AG09319 (cell line): ENCODE measurements at regions not wholly inside any gene's neighbourhood (a gene's known extent, or its start where the extent isn't known, plus 50 kb on each side); places are given as distances from the start of the nearest gene placed in this dataset.

Experiments used
- DNase-seq: peaks from one replicate; pipeline ENCODE4 v3.0.0-alpha.2; 2010; ENCODE audit warnings: low read depth; ENCODE audit errors: extremely low read depth
- CTCF ChIP-seq: IDR thresholded peaks from 2 replicates; pipeline ENCODE4 v1.5.1; 2011; ENCODE audit warnings: low read depth, mild to moderate bottlenecking, inconsistent platforms, low read length, moderate library complexity

- DNase-seq = no peak
Observed at GRCh38 chr9:79152306-79152705, 419.5 kb upstream of the TLE4 start.

GRCh38 chr9:79154806-79155205 is 417.0 kb upstream of the TLE4 start:
- no peak for DNase-seq

More at GRCh38 chr9:79152306-79152705, 419.5 kb upstream of the TLE4 start:
- no peak for TF ChIP-seq CTCF

GRCh38 chr9:79155308-79155707 is 416.5 kb upstream of the TLE4 start:
- no peak for TF ChIP-seq CTCF
- no peak for DNase-seq

More at GRCh38 chr9:79154806-79155205, 417.0 kb upstream of the TLE4 start:
- no peak for TF ChIP-seq CTCF

GRCh38 chr9:79163544-79163943 is 408.2 kb upstream of the TLE4 start:
- no peak for DNase-seq

GRCh38 chr9:79164406-79164805 is 407.4 kb upstream of the TLE4 start:
- DNase-seq = no peak

More at GRCh38 chr9:79163544-79163943, 408.2 kb upstream of the TLE4 start:
- no peak for TF ChIP-seq CTCF

GRCh38 chr9:79165020-79165780 is 406.6 kb upstream of the TLE4 start:
- no peak for DNase-seq
- TF ChIP-seq CTCF = no peak

More at GRCh38 chr9:79164406-79164805, 407.4 kb upstream of the TLE4 start:
- TF ChIP-seq CTCF = no peak

- TF ChIP-seq CTCF = no peak
- DNase-seq = no peak
Observed at GRCh38 chr9:79166005-79166404, 405.8 kb upstream of the TLE4 start.
